Testis (tissue), 2 donors: ENCODE measurements at regions not wholly inside any gene's neighbourhood (a gene's known extent, or its start where the extent isn't known, plus 50 kb on each side); places are given as distances from the start of the nearest gene placed in this dataset.

ENCODE experiments used
- DNase-seq: peaks from one replicate; pipeline ENCODE4 v3.0.0-alpha.2; 2019
- H3K27ac ChIP-seq, 2 donors: fragments of 200-600 bp; sonication (generic); one replicate each; pipeline ENCODE4 v1.5.1; 2019
- H3K27me3 ChIP-seq: fragments of 200-600 bp; sonication (generic); one replicate; pipeline ENCODE4 v1.5.1; 2019
- H3K36me3 ChIP-seq: fragments of 200-600 bp; sonication (generic); one replicate; pipeline ENCODE4 v1.5.1; 2017; ENCODE audit warnings: low read depth; ENCODE audit errors: missing control alignments
- H3K4me1 ChIP-seq: fragments of 200-600 bp; sonication (generic); one replicate; pipeline ENCODE4 v1.5.1; 2019
- H3K4me3 ChIP-seq, 2 donors: fragments of 200-600 bp; sonication (generic); one replicate each; pipeline ENCODE4 v1.5.1; 2017 to 2019
- H3K9me3 ChIP-seq: fragments of 200-600 bp; sonication (generic); one replicate; pipeline ENCODE4 v1.5.1; 2017
- CTCF ChIP-seq, 3 experiments: fragments of 450-650 bp in 2 of 3; fragments of 200-600 bp in 1 of 3; sonication (generic) in 1 of 3; IDR thresholded peaks; one replicate each; pipeline ENCODE4 v1.5.1; 2016 to 2019; ENCODE audit warnings: antibody characterized with exemption in 3 of 3, mild to moderate bottlenecking in 2 of 3, moderate library complexity in 1 of 3
- POLR2A ChIP-seq: fragments of 450-650 bp; IDR thresholded peaks from one replicate; pipeline ENCODE4 v1.6.1; 2017; ENCODE audit warnings: antibody characterized with exemption, mild to moderate bottlenecking, moderate library complexity
- WGBS, 2 donors: methylation state at CpG; one replicate each; pipeline ENCODE4 v1.1.5; 2018; 5-methylcytosine and 5-hydroxymethylcytosine counted together
- intact Hi-C: fragments of 100-400 bp; cut with DNase I; formaldehyde crosslinking; loops from one replicate; pipeline ENCODE4 v1.15.1; 2023; ENCODE audit warnings: low total_unique reads

GRCh38 chr7:140283472-140283871, 106.7 kb upstream of the KDM7A start:
- intact Hi-C loops, result no loop called here
- H3K36me3 ChIP-seq, result no peaks in the 10 kb centered on the region
- H3K27me3 ChIP-seq, result no peaks in the 10 kb centered on the region
- DNase-seq, result no peak
- no peak overlapping the region for H3K4me3 ChIP-seq
- no peak for TF ChIP-seq CTCF (IDR thresholded peaks at IDR 0.05)
- no peak for TF ChIP-seq POLR2A
- no peaks in the 10 kb centered on the region for H3K4me1 ChIP-seq
- WGBS, 2 donors, result 91 to 94% methylated on average over 3 of the region's 3 CpGs
- no peaks in the 10 kb centered on the region for H3K9me3 ChIP-seq
- H3K27ac ChIP-seq, result no peak overlapping the region

GRCh38 chr7:140281960-140282359, 105.2 kb upstream of the KDM7A start:
- no peak for DNase-seq

GRCh38 chr7:140281255-140281654, 104.5 kb upstream of the KDM7A start:
- no peak for DNase-seq
- no peaks in the 10 kb centered on the region for H3K9me3 ChIP-seq
- H3K27me3 ChIP-seq, result no peaks in the 10 kb centered on the region
- 90 to 94% methylated on average over 3 of the region's 3 CpGs for WGBS, 2 donors
- no peak overlapping the region for H3K4me3 ChIP-seq
- H3K27ac ChIP-seq, result no peak overlapping the region
- TF ChIP-seq CTCF (IDR thresholded peaks at IDR 0.05) (no peak), POLR2A (no peak)
- no peaks in the 10 kb centered on the region for H3K36me3 ChIP-seq
- H3K4me1 ChIP-seq, result no peaks in the 10 kb centered on the region
- intact Hi-C loops, result no loop called here

More at GRCh38 chr7:140281960-140282359, 105.2 kb upstream of the KDM7A start:
- no peak for TF ChIP-seq CTCF (IDR thresholded peaks at IDR 0.05)
- WGBS, 2 donors, result 92 to 95% methylated on average over 5 of the region's 5 CpGs
- intact Hi-C loops, result no loop called here
- H3K4me1 ChIP-seq, result no peaks in the 10 kb centered on the region
- H3K9me3 ChIP-seq, result no peaks in the 10 kb centered on the region
- H3K27ac ChIP-seq, result no peak overlapping the region
- no peaks in the 10 kb centered on the region for H3K36me3 ChIP-seq
- H3K4me3 ChIP-seq, result no peak overlapping the region
- H3K27me3 ChIP-seq, result no peaks in the 10 kb centered on the region

GRCh38 chr7:140276001-140276400, 99.2 kb upstream of the KDM7A start:
- TF ChIP-seq CTCF (IDR thresholded peaks at IDR 0.05), result no peak
- TF ChIP-seq POLR2A, result no peak
- 54 to 56% methylated on average over 5 of the region's 5 CpGs for WGBS, 2 donors
- intact Hi-C loops, result no loop called here
- Histone ChIP-seq H3K27ac (no peak overlapping the region), H3K4me1 (no peaks in the 10 kb centered on the region), H3K27me3 (no peaks in the 10 kb centered on the region), H3K36me3 (no peaks in the 10 kb centered on the region), H3K9me3 (no peaks in the 10 kb centered on the region), H3K4me3 (no peak overlapping the region)
- DNase-seq, result no peak

GRCh38 chr7:140275069-140275965, 98.5 kb upstream of the KDM7A start:
- 41 to 48% methylated on average over 11 of the region's 11 CpGs for WGBS, 2 donors
- Histone ChIP-seq H3K27me3 (no peaks in the 10 kb centered on the region), H3K27ac (no peak overlapping the region), H3K4me1 (no peaks in the 10 kb centered on the region), H3K36me3 (no peaks in the 10 kb centered on the region), H3K4me3 (no peak overlapping the region), H3K9me3 (no peaks in the 10 kb centered on the region)
- intact Hi-C loops, result no loop called here
- no peak for DNase-seq
- TF ChIP-seq CTCF (IDR thresholded peaks at IDR 0.05), result no peak
- no peak for TF ChIP-seq POLR2A
